T-helper 2 cell treated with Interferon-gamma antibody and Interleukin-4, amounts not matched to agents 5 μg/mL and 100 μg/mL, for 36 hours (primary cell): ENCODE measurements at regions not wholly inside any gene's neighbourhood (a gene's known extent, or its start where the extent isn't known, plus 50 kb on each side); places are given as distances from the start of the nearest gene placed in this dataset.
"Not testable (repeated sequence)": the region's sequence is repeated elsewhere in the genome, so short reads cannot be mapped to it uniquely, and the experiment has no call there.

Source experiments
- DNase-seq: peaks from one replicate; pipeline ENCODE4 v3.0.0; 2021; ENCODE audit warnings: low spot score
- H3K27ac Mint-ChIP-seq: one replicate; pipeline ENCODE4 v1.8.0; 2021; ENCODE audit warnings: mild to moderate bottlenecking, mixed read lengths
- H3K27me3 Mint-ChIP-seq: one replicate; pipeline ENCODE4 v1.8.0; 2021; ENCODE audit warnings: low read depth, mixed read lengths
- H3K36me3 Mint-ChIP-seq: one replicate; pipeline ENCODE4 v1.8.0; 2021; ENCODE audit warnings: low read depth, mixed read lengths
- H3K4me1 Mint-ChIP-seq: one replicate; pipeline ENCODE4 v1.8.0; 2021; ENCODE audit warnings: low read depth, mixed read lengths
- H3K4me3 Mint-ChIP-seq: one replicate; pipeline ENCODE4 v1.8.0; 2022; ENCODE audit warnings: mild to moderate bottlenecking, moderate library complexity, mixed read lengths
- H3K9me3 Mint-ChIP-seq: one replicate; pipeline ENCODE4 v1.8.0; 2021; ENCODE audit warnings: mixed read lengths

DNA sequence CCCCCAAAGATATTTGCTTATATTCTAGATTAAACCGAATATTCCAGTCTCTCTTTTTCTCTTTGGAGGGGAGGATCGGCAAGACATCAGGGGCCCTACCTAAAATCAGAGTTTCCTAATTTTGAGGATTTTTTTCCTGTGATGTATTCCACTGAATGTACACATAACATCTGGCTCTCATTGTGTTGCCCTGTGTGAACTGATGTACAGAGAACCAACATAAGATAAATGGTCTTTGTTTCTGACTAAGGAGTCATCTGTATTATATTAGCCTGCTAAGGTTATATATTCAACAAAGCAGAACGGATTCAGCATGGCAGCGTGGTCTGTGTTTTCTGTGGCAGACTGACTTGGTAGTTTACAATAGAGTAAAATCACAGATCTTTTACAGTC, 114.8 kb upstream of the NCAM2 start:
- Mint-ChIP-seq H3K9me3 (peaks cover 9% of the 10 kb centered on the region), H3K27ac (no peak overlapping the region), H3K4me1 (no peaks in the 10 kb centered on the region), H3K36me3 (no peaks in the 10 kb centered on the region), H3K27me3 (no peaks in the 10 kb centered on the region), H3K4me3 (no peak overlapping the region)
- no peak for DNase-seq

DNA sequence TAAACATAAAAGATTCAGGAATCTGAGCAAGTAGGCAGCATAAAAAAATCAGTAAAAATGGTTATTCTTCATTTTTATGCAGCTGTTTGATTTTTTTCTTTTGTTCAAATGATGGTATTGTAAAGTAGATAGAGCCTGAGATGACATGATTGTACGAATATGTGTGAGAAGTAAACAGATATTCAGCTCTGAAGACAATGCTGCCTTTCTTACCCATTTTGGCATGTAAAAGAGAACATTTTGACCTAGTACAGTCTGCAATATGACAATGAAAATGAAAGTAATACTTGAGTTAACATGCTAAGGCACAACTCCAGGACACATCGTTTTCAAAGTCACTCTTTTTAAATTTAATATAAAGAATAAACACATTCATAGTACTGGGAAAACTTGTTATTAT, 95.7 kb upstream of the NCAM2 start:
- Mint-ChIP-seq H3K36me3 (no peaks in the 10 kb centered on the region), H3K27ac (no peak overlapping the region), H3K4me1 (no peaks in the 10 kb centered on the region), H3K9me3 (peaks cover 21% of the 10 kb centered on the region), H3K4me3 (no peak overlapping the region), H3K27me3 (no peaks in the 10 kb centered on the region)
- DNase-seq, result no peak

DNA sequence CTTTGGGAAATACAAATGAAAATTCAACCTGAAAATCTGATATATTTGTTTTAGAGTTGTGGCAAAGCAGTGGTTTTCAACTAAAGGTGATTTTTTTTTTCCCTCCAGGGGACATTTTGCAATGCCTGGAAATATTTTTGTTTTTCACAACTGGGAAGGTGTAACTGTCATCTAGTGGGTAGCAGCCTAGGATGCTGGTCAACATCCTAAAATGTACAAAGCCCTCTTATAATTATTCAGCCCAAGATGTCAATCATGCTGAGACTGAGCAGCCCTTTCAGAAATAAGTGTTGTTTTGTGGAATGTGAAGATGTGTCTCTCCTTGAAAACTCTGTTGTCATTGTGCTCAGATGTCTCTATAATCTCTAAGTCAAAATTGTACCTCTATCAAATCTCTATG, 95.2 kb upstream of the NCAM2 start:
- H3K27ac Mint-ChIP-seq, result no peak overlapping the region
- H3K36me3 Mint-ChIP-seq, result no peaks in the 10 kb centered on the region
- DNase-seq, result no peak
- no peak overlapping the region for H3K4me3 Mint-ChIP-seq
- H3K9me3 Mint-ChIP-seq, result peaks cover 21% of the 10 kb centered on the region
- no peaks in the 10 kb centered on the region for H3K27me3 Mint-ChIP-seq
- no peaks in the 10 kb centered on the region for H3K4me1 Mint-ChIP-seq

DNA sequence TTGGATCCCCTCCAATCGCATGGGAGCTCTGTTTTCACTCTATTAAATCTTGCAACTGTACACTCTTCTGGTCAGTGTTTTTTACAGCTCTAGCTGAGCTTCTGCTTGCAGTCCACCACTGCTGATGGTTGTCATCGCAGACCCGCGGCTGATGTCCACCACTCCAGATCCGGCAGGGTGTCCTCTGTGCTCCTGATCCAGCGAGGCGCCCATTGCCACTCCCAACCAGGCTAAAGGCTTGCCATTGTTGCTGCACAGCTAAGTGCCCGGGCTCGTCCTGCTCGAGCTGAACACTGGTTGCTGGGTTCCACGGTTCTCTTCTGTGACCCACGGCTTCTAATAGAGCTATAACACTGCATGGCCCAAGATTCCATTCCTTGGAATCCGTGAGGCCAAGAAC, 70.7 kb upstream of the NCAM2 start:
- DNase-seq, H3K4me1 Mint-ChIP-seq, H3K4me3 Mint-ChIP-seq, H3K36me3 Mint-ChIP-seq, H3K27me3 Mint-ChIP-seq, H3K27ac Mint-ChIP-seq: not testable (repeated sequence)
- peaks cover 27% of the 10 kb centered on the region for H3K9me3 Mint-ChIP-seq

DNA sequence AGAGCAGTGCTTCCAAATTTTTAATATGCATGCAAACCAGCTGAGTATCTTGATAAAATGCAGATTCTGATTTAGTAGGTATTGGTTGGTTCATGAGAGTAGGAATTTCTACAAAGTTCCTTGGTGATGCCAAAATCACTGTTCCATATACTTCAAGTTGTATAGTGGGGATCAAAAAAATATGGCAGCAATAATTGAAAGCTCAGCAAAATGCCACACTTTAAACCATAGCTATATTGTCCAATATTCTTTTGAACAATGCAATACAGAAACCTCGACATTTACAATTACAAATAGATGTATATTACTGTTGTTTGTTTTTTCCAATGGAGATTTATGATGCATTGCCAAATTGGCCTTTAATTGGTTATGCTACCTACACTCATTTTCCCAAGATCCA, 55.7 kb upstream of the NCAM2 start:
- no peak for DNase-seq
- Mint-ChIP-seq H3K36me3 (no peaks in the 10 kb centered on the region), H3K9me3 (peaks cover 20% of the 10 kb centered on the region), H3K27me3 (no peaks in the 10 kb centered on the region), H3K4me3 (no peak overlapping the region), H3K4me1 (no peaks in the 10 kb centered on the region), H3K27ac (no peak overlapping the region)

DNA sequence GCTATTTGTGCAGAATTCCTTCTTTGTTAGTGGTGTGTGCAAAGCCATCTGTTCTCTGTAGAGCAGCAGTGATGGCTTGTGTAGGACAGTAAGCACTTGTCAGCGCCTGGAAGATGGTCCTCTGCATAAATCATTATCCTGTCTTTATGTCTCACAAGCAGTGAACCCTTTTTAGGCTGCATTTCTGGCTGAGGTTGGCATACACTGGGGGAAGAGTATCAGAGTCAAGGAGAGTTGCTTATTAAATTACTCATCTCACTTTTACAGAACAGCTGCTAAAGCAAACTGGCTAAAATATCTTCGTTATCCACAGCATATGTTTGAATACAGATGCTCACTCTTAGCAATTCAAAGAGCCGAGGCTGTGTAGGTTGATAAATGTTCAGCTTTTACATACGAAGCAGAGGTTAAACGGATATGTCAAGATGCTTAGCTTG, 54.6 kb upstream of the NCAM2 start:
- H3K4me3 Mint-ChIP-seq, result no peak overlapping the region
- no peaks in the 10 kb centered on the region for H3K36me3 Mint-ChIP-seq
- H3K27ac Mint-ChIP-seq, result no peak overlapping the region
- peaks cover 20% of the 10 kb centered on the region for H3K9me3 Mint-ChIP-seq
- DNase-seq, result no peak
- H3K27me3 Mint-ChIP-seq, result no peaks in the 10 kb centered on the region
- no peaks in the 10 kb centered on the region for H3K4me1 Mint-ChIP-seq

DNA sequence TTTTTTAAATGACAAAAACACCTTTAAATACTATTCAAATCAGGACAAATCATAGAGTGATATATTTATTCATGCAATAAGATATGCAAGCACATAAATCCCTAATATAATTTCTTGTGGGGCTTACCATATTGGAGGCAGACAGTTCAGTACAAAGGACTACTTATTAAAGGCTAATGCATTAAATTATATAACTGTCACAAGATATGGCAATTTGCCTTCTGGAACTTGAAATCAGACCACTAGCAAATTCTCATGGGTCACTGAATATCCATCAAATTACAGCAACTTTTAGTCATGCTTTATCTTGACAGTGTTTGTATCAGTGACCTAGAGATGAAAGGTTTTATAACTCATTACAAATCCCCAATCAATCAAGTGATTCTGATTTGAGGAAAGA, 54.1 kb upstream of the NCAM2 start:
- H3K4me1 Mint-ChIP-seq, result no peaks in the 10 kb centered on the region
- DNase-seq, result no peak
- peaks cover 18% of the 10 kb centered on the region for H3K9me3 Mint-ChIP-seq
- no peak overlapping the region for H3K4me3 Mint-ChIP-seq
- no peaks in the 10 kb centered on the region for H3K36me3 Mint-ChIP-seq
- H3K27me3 Mint-ChIP-seq, result no peaks in the 10 kb centered on the region
- no peak overlapping the region for H3K27ac Mint-ChIP-seq

DNA sequence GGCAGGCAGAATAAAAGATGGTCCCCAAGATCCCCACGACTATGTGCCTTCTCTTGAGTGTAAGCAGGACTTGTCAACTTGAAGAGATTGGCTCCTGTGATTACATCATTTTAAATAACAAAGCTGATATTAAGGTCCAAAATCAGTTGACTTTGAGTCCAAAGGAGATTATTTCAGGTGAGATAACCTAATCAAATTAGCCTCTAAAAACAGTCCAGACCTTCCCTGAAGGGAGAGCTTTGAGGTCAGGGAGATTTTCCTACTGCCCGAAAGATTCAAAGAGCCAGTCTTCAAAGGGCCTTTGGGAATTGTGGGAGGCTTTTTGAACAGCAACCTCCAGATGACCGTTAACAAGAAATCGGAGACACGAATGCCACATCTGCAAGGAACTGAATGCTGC, 51.5 kb upstream of the NCAM2 start:
- H3K36me3 Mint-ChIP-seq, result no peaks in the 10 kb centered on the region
- peaks cover 11% of the 10 kb centered on the region for H3K9me3 Mint-ChIP-seq
- no peak overlapping the region for H3K27ac Mint-ChIP-seq
- H3K4me3 Mint-ChIP-seq, result no peak overlapping the region
- no peak for DNase-seq
- H3K27me3 Mint-ChIP-seq, result no peaks in the 10 kb centered on the region
- no peaks in the 10 kb centered on the region for H3K4me1 Mint-ChIP-seq
